BE2C (cell line): ENCODE measurements at regions not wholly inside any gene's neighbourhood (a gene's known extent, or its start where the extent isn't known, plus 50 kb on each side); places are given as distances from the start of the nearest gene placed in this dataset.

Source experiments
- DNase-seq: peaks from one replicate; pipeline ENCODE4 v3.0.0-alpha.2; 2020
- H3K27me3 ChIP-seq: fragments of 250-450 bp; sonication (Bioruptor Pico); 2 replicates; pipeline ENCODE4 v1.5.1; 2020; ENCODE audit warnings: mild to moderate bottlenecking
- H3K36me3 ChIP-seq: fragments of 250-450 bp; sonication (Bioruptor Pico); 2 replicates; pipeline ENCODE4 v1.5.1; 2020; ENCODE audit warnings: mild to moderate bottlenecking
- H3K4me1 ChIP-seq: fragments of 250-450 bp; sonication (Bioruptor Pico); 2 replicates; pipeline ENCODE4 v1.5.1; 2020
- H3K4me3 ChIP-seq: 2 replicates; pipeline ENCODE4 v1.5.1; 2011; ENCODE audit warnings: low read depth, low read length
- H3K9me3 ChIP-seq: fragments of 250-450 bp; sonication (Bioruptor Pico); 2 replicates; pipeline ENCODE4 v1.5.1; 2020
- CTCF ChIP-seq: IDR thresholded peaks from 2 replicates; pipeline ENCODE4 v1.5.1; 2012; ENCODE audit warnings: mild to moderate bottlenecking, low read depth, low read length

- no peak for DNase-seq
Measured at GRCh38 chr14:95808371-95808770, 68.3 kb upstream of the TUNAR start.

GRCh38 chr14:95796788-95797187, 79.8 kb upstream of the TUNAR start:
- DNase-seq = no peak
- Histone ChIP-seq H3K27me3 (no peaks in the 10 kb centered on the region; the same call in 1 of the 2 replicates), H3K36me3 (no peaks in the 10 kb centered on the region), H3K9me3 (no peaks in the 10 kb centered on the region), H3K4me1 (no peaks in the 10 kb centered on the region), H3K4me3 (no peak overlapping the region)
- no peak for TF ChIP-seq CTCF

More at GRCh38 chr14:95808371-95808770, 68.3 kb upstream of the TUNAR start:
- TF ChIP-seq CTCF = no peak
- no peaks in the 10 kb centered on the region for H3K9me3 ChIP-seq
- H3K27me3 ChIP-seq = 0 out of 2 replicates have a peak, but pooled peaks cover 3% of the 10 kb centered on the region
- H3K4me3 ChIP-seq = no peak overlapping the region
- H3K36me3 ChIP-seq = no peaks in the 10 kb centered on the region
- no peaks in the 10 kb centered on the region for H3K4me1 ChIP-seq

GRCh38 chr14:95787941-95788340, 74.0 kb upstream of the TCL1A start:
- TF ChIP-seq CTCF = no peak
- H3K9me3 ChIP-seq = no peaks in the 10 kb centered on the region
- no peak for DNase-seq
- no peak overlapping the region for H3K4me3 ChIP-seq
- no peaks in the 10 kb centered on the region for H3K36me3 ChIP-seq
- H3K27me3 ChIP-seq = no peaks in the 10 kb centered on the region; the same call in 1 of the 2 replicates
- no peaks in the 10 kb centered on the region for H3K4me1 ChIP-seq

- TF ChIP-seq CTCF = no peak
- Histone ChIP-seq H3K36me3 (no peaks in the 10 kb centered on the region), H3K4me3 (no peak overlapping the region), H3K9me3 (no peaks in the 10 kb centered on the region), H3K4me1 (no peaks in the 10 kb centered on the region), H3K27me3 (no peaks in the 10 kb centered on the region; the same call in none of the 2 replicates)
- DNase-seq = no peak
Measured at GRCh38 chr14:95786566-95786965, 72.6 kb upstream of the TCL1A start.

- no peak for TF ChIP-seq CTCF
- peaks cover 4% of the 10 kb centered on the region for H3K27me3 ChIP-seq
- no peaks in the 10 kb centered on the region for H3K4me1 ChIP-seq
- H3K9me3 ChIP-seq = no peaks in the 10 kb centered on the region
- no peak for DNase-seq
- no peaks in the 10 kb centered on the region for H3K36me3 ChIP-seq
- no peak overlapping the region for H3K4me3 ChIP-seq
Measured at GRCh38 chr14:95784137-95784536, 70.2 kb upstream of the TCL1A start.

- Histone ChIP-seq H3K4me1 (no peaks in the 10 kb centered on the region), H3K9me3 (no peaks in the 10 kb centered on the region), H3K36me3 (no peaks in the 10 kb centered on the region), H3K27me3 (0 out of 2 replicates have a peak, but pooled peaks cover 4% of the 10 kb centered on the region), H3K4me3 (no peak overlapping the region)
- no peak for TF ChIP-seq CTCF
- DNase-seq = no peak
Measured at GRCh38 chr14:95776798-95777534, 63.0 kb upstream of the TCL1A start.
